ENCODE measurements at regions not wholly inside any gene's neighbourhood (a gene's known extent, or its start where the extent isn't known, plus 50 kb on each side); places are given as distances from the start of the nearest gene placed in this dataset.
"Not testable (repeated sequence)": the region's sequence is repeated elsewhere in the genome, so short reads cannot be mapped to it uniquely, and the experiment has no call there.

DNA sequence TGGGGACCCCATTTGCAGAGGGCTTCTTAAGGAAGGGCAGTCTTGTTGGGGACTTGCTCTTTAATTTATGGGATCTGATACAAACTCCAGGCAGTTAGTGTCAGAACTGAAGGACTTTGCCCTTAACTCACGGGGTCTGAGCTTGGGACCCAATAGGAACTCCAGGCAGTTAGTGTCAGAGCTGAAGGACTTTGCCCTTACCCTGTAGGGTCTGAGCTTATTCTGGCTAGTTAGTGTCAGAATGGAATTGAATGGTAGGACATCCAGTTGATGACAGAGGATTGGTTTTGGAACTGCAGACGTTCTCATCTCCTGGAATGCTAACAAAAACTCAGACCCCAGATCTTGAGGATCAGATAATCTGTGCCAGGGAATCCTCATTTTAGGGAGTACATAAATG lies 256.9 kb upstream of the COPS8 start:
- DNase-seq = no peak
- Mint-ChIP-seq H3K9me3 (no peaks in the 10 kb centered on the region), H3K4me3 (no peak overlapping the region), H3K36me3 (ENCODE audit: insufficient read depth) (no peaks in the 10 kb centered on the region), H3K4me1 (ENCODE audit: low read depth) (no peaks in the 10 kb centered on the region), H3K27me3 (ENCODE audit: low read depth) (no peaks in the 10 kb centered on the region)
- ATAC-seq = no peak

DNA sequence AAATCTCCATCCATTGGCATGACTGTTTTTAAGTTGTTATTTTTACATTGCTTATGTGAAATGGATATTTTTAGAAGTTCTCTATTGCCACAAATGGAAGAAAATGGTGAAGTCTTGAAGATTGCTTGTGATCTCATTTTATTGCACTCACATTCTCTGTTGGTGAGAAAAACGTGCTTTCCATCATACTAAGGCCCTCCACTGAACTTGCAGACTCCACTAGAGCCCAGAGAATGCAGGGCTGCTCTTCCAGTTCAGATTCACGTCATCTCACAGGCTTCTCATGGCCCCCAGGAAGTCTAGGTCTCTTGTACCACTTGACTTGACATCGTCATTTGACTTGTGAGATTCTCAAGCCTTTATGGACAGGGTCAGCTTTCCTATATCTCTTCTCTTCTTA lies 254.8 kb upstream of the COPS8 start:
- no peak for ATAC-seq
- Mint-ChIP-seq H3K9me3 (no peaks in the 10 kb centered on the region), H3K4me1 (ENCODE audit: low read depth) (no peaks in the 10 kb centered on the region), H3K36me3 (ENCODE audit: insufficient read depth) (no peaks in the 10 kb centered on the region), H3K4me3 (no peak overlapping the region), H3K27me3 (ENCODE audit: low read depth) (peaks cover 2% of the 10 kb centered on the region)
- DNase-seq = no peak

DNA sequence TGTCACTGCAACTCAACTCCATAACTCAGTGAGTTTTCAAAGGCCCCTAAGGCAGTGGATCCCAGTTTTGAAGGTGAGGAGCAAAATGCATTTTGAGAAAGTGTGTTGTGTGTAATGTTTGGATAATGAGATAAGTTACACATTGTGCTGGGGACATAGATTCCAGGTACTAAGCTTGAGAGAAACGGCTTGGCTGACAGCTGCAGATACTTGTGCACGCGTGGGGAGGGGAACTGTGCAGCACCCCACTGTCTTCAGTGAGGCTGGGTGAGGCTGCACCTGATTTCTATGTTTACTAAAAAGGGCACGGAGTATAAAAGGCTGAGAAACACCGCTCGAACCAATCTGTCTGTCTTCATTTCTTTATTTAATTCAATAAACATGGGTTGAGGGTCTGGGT lies 254.0 kb upstream of the COPS8 start:
- no peaks in the 10 kb centered on the region for H3K4me1 Mint-ChIP-seq (ENCODE audit: low read depth)
- no peak overlapping the region for H3K4me3 Mint-ChIP-seq
- no peaks in the 10 kb centered on the region for H3K9me3 Mint-ChIP-seq
- H3K36me3 Mint-ChIP-seq (ENCODE audit: insufficient read depth) = no peaks in the 10 kb centered on the region
- H3K27me3 Mint-ChIP-seq (ENCODE audit: low read depth) = peaks cover 2% of the 10 kb centered on the region
- DNase-seq (no peak), ATAC-seq (no peak)

DNA sequence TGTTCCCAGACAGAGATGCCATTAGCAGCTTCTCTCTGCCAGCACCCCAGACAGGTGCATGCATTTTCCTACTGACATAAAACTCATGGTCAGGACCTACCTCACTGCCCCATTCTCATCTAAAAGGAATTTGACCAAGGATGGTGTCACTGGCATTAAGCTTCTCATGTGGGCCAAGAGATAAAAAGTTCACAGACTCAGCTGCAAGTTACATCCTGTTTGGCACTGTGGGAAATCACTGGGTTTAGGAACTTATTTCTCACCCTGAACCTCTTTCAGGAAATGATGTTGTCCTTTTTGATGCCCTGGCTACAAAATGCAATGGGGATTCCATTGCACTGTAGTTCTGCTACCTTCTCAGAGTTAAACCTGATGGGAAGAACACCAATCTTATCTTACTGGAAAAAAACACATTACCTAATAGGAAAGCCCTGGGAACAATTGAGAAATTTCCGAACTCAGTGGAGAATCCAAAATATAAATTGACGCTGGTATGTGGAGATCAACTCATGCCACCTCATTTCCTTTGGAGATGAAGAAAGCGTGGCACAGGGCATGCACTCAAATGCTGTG lies 252.1 kb upstream of the COPS8 start:
- Mint-ChIP-seq H3K4me1 (ENCODE audit: low read depth) (no peaks in the 10 kb centered on the region), H3K9me3 (no peaks in the 10 kb centered on the region), H3K4me3 (no peak overlapping the region), H3K36me3 (ENCODE audit: insufficient read depth) (no peaks in the 10 kb centered on the region), H3K27me3 (ENCODE audit: low read depth) (peaks cover 2% of the 10 kb centered on the region)
- no peak for ATAC-seq
- DNase-seq = no peak

DNA sequence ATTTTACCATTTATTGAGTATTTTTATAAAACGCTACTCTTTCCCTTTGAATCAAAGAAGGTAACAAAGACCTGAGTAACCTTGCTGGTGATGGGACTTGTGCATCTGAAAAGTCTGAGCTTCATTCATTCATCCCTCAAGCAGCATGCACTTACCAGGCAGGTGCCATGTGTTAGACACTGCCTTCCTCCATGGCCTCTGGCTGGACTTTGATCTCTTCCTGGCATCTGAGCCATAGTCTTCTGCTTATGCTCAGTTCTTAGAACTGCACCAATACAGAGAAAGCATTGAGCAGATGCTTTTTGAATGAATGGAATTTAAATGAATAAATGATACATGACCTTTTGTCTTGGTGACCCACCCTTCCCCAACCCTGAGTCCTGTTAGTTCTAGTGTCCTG lies 251.4 kb upstream of the COPS8 start:
- H3K9me3 Mint-ChIP-seq = no peaks in the 10 kb centered on the region
- peaks cover 2% of the 10 kb centered on the region for H3K27me3 Mint-ChIP-seq (ENCODE audit: low read depth)
- no peaks in the 10 kb centered on the region for H3K36me3 Mint-ChIP-seq (ENCODE audit: insufficient read depth)
- ATAC-seq (no peak), DNase-seq (no peak)
- no peaks in the 10 kb centered on the region for H3K4me1 Mint-ChIP-seq (ENCODE audit: low read depth)
- H3K4me3 Mint-ChIP-seq = no peak overlapping the region

DNA sequence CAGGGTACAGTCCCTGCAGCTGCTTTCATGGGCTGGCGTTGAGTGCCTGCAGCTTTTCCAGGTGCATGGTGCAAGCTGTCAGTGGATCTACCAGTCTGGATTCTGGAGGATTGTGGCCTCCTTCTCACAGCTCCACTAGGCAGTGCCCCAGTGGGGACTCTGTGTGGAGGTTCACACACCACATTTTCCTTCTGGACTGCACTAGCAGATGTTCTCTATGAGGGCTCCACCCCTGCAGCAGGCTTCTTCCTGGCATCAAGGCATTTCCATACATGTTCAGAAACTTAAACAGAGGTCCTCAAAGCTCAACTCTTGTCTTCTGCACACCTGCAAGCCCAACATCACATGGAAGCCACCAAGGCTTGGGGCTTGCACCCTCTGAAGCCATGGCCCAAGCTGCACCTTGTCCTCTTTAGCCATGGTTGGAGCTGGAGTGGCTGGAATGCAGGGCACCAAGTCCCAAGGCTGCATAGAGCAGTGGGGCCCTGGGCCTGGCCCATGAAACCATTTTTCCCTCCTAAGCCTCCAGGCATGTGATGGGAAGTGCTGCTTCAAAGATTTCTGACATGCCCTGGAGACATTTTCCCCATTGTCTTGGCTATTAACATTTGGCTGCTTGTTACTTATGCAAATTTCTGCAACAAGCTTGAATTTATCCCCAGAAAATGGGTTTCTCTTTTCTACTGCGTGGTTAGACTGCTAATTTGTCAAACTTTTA lies 250.2 kb upstream of the COPS8 start:
- DNase-seq = no peak
- H3K27me3 Mint-ChIP-seq (ENCODE audit: low read depth) = peaks cover 2% of the 10 kb centered on the region
- H3K9me3 Mint-ChIP-seq = no peaks in the 10 kb centered on the region
- H3K4me3 Mint-ChIP-seq = no peak overlapping the region
- no peaks in the 10 kb centered on the region for H3K4me1 Mint-ChIP-seq (ENCODE audit: low read depth)
- no peaks in the 10 kb centered on the region for H3K36me3 Mint-ChIP-seq (ENCODE audit: insufficient read depth)
- ATAC-seq = no peak

DNA sequence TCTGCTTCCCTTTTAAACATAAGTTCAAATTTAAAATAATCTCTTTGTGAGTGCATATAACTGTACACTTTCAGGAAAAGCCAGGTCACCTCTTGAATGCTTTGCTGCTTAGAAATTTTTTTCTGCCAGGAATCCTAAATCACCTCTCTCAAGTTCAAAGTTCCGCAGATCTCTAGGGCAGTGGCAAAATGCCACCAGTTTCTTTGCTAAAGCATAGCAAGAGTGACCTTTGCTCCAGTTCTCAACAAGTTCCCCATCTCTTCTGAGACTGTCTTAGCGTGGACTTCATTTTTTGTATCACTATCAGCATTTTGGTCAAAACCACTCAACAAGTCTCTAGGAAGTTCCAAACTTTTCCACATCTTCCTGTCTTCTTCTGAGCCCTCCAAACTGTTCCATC lies 249.7 kb upstream of the COPS8 start:
- not testable (repeated sequence) for H3K4me1 Mint-ChIP-seq (ENCODE audit: low read depth); H3K27me3 Mint-ChIP-seq (ENCODE audit: low read depth); H3K9me3 Mint-ChIP-seq; H3K36me3 Mint-ChIP-seq (ENCODE audit: insufficient read depth); H3K4me3 Mint-ChIP-seq; ATAC-seq; DNase-seq

DNA sequence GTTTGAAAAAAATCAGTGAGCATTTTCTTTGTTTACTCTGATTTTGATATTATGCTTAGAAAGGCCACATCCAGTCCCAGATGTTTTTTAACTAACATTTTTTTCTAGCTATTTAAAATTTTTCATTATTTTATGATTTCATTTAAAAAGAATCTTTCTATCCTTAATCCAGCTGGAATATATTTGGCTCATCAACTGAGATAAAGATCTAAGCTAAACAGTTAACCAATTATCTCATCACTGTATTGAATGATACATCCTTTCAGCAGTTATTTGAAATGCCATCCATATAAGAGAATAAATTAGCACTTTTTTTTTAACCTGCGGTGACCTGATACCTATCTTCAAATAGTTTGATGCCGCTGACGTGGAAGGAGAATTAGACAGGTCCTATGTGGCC lies 245.5 kb upstream of the COPS8 start:
- no peak for DNase-seq
- Mint-ChIP-seq H3K36me3 (ENCODE audit: insufficient read depth) (no peaks in the 10 kb centered on the region), H3K27me3 (ENCODE audit: low read depth) (no peaks in the 10 kb centered on the region), H3K4me3 (no peak overlapping the region), H3K9me3 (no peaks in the 10 kb centered on the region), H3K4me1 (ENCODE audit: low read depth) (no peaks in the 10 kb centered on the region)
- ATAC-seq = no peak

DNA sequence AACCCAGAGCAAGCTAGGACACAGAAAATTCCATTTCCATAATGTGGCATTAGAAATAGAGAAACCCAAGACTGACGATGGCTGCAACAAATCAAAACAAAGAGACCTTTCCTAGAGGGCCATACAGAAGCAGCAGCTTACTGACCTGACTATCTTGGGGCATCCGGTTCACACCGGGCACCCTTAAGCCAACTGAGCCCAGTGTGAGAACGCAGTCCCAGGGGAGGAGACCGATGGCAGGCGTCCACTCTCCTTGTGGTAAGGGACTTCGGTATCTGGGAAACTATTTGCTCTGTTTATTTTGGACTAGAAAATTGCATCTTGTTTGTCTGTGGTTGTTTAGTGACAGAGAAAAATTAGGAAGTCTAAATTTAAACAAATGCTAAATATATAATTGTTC lies 244.8 kb upstream of the COPS8 start:
- Mint-ChIP-seq H3K36me3 (ENCODE audit: insufficient read depth) (no peaks in the 10 kb centered on the region), H3K4me1 (ENCODE audit: low read depth) (no peaks in the 10 kb centered on the region), H3K9me3 (no peaks in the 10 kb centered on the region), H3K27me3 (ENCODE audit: low read depth) (no peaks in the 10 kb centered on the region), H3K4me3 (no peak overlapping the region)
- ATAC-seq = no peak
- DNase-seq = no peak

DNA sequence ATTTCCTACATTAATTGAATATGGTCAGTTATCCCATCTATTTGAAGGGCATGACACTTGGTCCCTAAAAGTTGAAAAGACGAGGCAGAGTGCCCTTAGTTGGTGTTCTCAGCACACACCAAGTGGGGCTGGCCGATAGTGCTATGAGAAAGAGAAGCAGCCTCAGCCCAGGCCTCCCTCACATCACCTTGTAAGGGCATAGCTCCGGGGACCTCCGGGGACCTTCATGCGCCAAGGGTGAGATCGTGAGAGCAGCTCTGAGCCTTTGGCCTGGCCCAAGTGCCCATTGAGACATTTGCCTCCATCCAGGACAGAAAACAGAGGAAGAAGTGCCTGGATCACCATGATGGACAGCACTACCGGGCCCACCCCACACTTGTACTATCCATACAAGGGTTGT lies 244.3 kb upstream of the COPS8 start:
- DNase-seq (no peak), ATAC-seq (no peak)
- H3K4me1 Mint-ChIP-seq (ENCODE audit: low read depth) = no peaks in the 10 kb centered on the region
- no peaks in the 10 kb centered on the region for H3K27me3 Mint-ChIP-seq (ENCODE audit: low read depth)
- no peak overlapping the region for H3K4me3 Mint-ChIP-seq
- H3K9me3 Mint-ChIP-seq = no peaks in the 10 kb centered on the region
- H3K36me3 Mint-ChIP-seq (ENCODE audit: insufficient read depth) = no peaks in the 10 kb centered on the region

DNA sequence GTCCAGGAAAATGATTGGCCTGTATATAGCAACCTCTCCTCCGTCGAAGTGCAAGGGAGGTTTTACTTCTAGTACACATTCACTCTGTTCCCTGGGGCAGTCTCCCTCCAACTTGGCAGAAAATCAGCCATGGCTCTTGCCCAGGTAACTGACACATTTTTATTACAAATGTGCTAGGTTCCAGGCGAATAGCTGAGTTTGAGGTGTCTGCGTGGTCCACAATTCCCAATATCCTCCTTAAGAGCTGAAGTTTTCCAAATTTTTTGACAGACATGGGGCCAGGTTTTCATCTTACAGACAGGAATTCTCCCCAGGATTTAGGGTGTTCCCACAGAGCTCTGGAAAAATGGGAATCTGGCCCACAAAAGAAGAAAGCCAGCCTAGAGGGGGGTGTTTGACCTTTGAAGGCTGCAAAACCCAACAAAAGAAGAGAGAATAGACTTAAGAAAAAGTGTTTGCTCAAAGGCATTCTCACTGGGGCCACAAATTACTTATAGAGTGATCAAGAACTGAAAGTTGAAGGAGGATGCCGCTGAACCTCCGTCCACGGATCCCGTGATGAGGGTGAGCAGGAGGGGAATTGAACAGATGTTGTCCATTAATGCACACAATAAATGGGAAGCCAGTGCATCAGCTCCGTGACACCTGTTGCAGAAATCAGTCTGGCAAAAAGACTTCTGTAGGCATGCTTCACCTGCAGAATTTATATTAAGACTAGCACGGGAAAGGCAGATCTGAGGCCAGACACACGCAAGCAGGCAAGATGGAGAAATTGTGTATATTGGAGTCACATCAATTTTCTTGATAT lies 242.3 kb upstream of the COPS8 start:
- Mint-ChIP-seq H3K4me3 (no peak overlapping the region), H3K36me3 (ENCODE audit: insufficient read depth) (no peaks in the 10 kb centered on the region), H3K27me3 (ENCODE audit: low read depth) (no peaks in the 10 kb centered on the region), H3K9me3 (no peaks in the 10 kb centered on the region), H3K4me1 (ENCODE audit: low read depth) (no peaks in the 10 kb centered on the region)
- DNase-seq (no peak), ATAC-seq (no peak)

DNA sequence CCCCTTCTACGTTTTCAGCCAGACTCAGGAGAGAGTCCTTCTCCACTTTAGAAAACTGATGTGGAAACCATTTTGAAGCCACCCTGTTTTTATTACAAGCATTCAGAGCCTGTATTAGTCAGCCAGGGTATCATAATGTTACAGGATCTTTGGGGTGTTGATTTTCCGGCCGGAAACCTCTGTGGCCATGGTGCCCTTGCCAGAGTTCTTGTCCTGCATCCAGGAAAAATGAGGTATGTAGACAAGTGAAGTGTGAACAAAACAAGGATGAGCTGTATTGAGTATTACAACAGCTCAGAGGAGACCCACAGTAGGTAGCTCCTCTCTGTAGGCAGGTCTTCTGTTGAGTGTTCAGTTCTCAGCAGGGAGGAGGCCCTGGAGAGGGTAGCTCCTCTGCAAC lies 241.0 kb upstream of the COPS8 start:
- H3K4me3 Mint-ChIP-seq = no peak overlapping the region
- no peaks in the 10 kb centered on the region for H3K4me1 Mint-ChIP-seq (ENCODE audit: low read depth)
- ATAC-seq (no peak), DNase-seq (no peak)
- H3K36me3 Mint-ChIP-seq (ENCODE audit: insufficient read depth) = no peaks in the 10 kb centered on the region
- no peaks in the 10 kb centered on the region for H3K9me3 Mint-ChIP-seq
- H3K27me3 Mint-ChIP-seq (ENCODE audit: low read depth) = no peaks in the 10 kb centered on the region

DNA sequence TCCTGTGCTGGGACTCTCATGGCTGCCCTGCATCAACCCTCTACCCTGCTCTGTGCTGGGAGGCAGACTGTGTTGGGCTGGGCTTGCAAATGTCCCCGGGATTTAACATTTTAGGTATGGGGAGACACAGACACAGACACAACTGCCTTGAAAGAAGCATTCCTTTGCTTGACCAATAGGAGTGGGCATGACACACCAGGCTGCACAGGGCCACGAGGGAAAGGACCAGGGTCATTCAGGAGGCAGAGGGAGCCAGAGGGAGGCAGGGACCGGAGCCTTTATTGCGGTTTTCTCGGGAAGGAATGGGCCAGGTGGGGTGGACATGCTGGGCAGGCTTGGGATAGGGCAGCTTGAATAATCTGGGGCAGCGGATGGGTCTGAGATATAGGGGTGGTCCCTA lies 238.7 kb upstream of the COPS8 start:
- Mint-ChIP-seq H3K36me3 (ENCODE audit: insufficient read depth) (no peaks in the 10 kb centered on the region), H3K4me3 (no peak overlapping the region), H3K27me3 (ENCODE audit: low read depth) (no peaks in the 10 kb centered on the region), H3K4me1 (ENCODE audit: low read depth) (no peaks in the 10 kb centered on the region), H3K9me3 (no peaks in the 10 kb centered on the region)
- ATAC-seq (no peak), DNase-seq (no peak)

DNA sequence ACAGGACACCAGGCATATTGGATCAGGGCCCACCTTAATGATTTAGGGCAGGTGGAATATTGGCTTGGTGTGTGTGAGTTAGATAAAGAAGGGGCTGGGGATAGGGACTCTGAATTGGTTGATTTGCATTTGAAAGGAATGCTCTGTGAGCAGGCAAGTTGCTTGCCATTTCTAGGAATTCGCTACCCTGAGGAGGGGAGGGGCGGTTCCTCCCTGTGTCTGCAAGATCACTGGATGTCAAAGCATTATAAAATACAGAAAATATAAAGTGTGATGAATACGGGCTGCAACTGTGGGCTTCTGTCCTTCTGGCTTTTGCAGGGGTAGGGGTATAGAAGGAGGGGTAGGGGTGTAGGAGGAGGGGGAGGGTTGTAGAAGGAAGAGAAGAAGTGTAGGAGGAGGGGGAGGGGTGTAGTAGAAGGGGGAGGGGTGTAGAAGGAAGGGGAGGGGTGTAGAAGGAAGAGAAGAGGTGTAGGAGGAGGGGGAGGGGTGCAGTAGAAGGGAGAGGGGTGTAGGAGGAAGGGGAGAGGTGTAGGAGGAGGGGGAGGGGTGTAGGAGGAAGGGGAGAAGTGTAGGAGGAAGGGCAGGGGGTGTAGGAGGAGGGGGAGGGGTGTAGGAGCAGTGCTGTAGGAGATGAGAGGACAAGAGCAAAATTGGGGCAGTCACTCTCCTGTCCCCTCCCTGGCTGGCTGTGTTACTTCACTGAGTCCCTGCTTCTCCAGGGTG lies 238.0 kb upstream of the COPS8 start:
- ATAC-seq (no peak), DNase-seq (no peak)
- Mint-ChIP-seq H3K27me3 (ENCODE audit: low read depth) (no peaks in the 10 kb centered on the region), H3K9me3 (no peaks in the 10 kb centered on the region), H3K36me3 (ENCODE audit: insufficient read depth) (no peaks in the 10 kb centered on the region), H3K4me1 (ENCODE audit: low read depth) (no peaks in the 10 kb centered on the region), H3K4me3 (no peak overlapping the region)
